Trophoblast cell (in vitro differentiated cells and primary cell): ENCODE measurements at regions not wholly inside any gene's neighbourhood (a gene's known extent, or its start where the extent isn't known, plus 50 kb on each side); places are given as distances from the start of the nearest gene placed in this dataset.
A peak's percentile ranks its signal among the peaks of the same experiment; 100 is the strongest.

Source experiments
- DNase-seq, 2 donors: peaks; one replicate each; pipeline ENCODE4 v3.0.0-alpha.2; 2016
- H2AFZ ChIP-seq: 2 replicates; pipeline ENCODE4 v1.6.1; 2013; ENCODE audit warnings: low read length, moderate library complexity, mild to moderate bottlenecking; ENCODE audit not compliant: insufficient read depth, poor library complexity
- H2AK5ac ChIP-seq: 2 replicates; pipeline ENCODE4 v1.6.1; 2013; ENCODE audit warnings: mild to moderate bottlenecking, low read length
- H2BK120ac ChIP-seq: 2 replicates; pipeline ENCODE4 v1.6.1; 2013; ENCODE audit warnings: low read length, mild to moderate bottlenecking, moderate library complexity; ENCODE audit not compliant: insufficient read depth, poor library complexity
- H2BK12ac ChIP-seq: 2 replicates; pipeline ENCODE4 v1.6.1; 2013; ENCODE audit warnings: mild to moderate bottlenecking, low read length, moderate library complexity
- H2BK5ac ChIP-seq: 2 replicates; pipeline ENCODE4 v1.6.1; 2013; ENCODE audit warnings: low read length, low read depth, moderate library complexity, mild to moderate bottlenecking; ENCODE audit not compliant: poor library complexity
- H3K14ac ChIP-seq: 2 replicates; pipeline ENCODE4 v1.6.1; 2013; ENCODE audit warnings: mild to moderate bottlenecking, low read length
- H3K18ac ChIP-seq: 2 replicates; pipeline ENCODE4 v1.6.1; 2013; ENCODE audit warnings: mild to moderate bottlenecking, low read length
- H3K23ac ChIP-seq: 2 replicates; pipeline ENCODE4 v1.6.1; 2013; ENCODE audit warnings: low read length
- H3K27ac ChIP-seq: 2 replicates; pipeline ENCODE4 v1.5.1; 2013; ENCODE audit warnings: low read depth, mild to moderate bottlenecking, inconsistent platforms, low read length, moderate library complexity
- H3K27me3 ChIP-seq: 2 replicates; pipeline ENCODE4 v1.6.1; 2013; ENCODE audit warnings: inconsistent platforms, mild to moderate bottlenecking, low read length, moderate library complexity; ENCODE audit not compliant: insufficient read depth
- H3K36me3 ChIP-seq, 2 experiments: 1 replicate in 1 of 2; 2 replicates in 1 of 2; pipeline ENCODE4 v1.6.1; 2013; ENCODE audit warnings: low read length in 2 of 2, mild to moderate bottlenecking in 2 of 2, moderate library complexity in 1 of 2; ENCODE audit not compliant: insufficient read depth in 2 of 2, control insufficient read depth in 1 of 2
- H3K4ac ChIP-seq: 2 replicates; pipeline ENCODE4 v1.6.1; 2013; ENCODE audit warnings: low read depth, mild to moderate bottlenecking, low read length, moderate library complexity
- H3K4me1 ChIP-seq, 2 experiments: 1 replicate in 1 of 2; 2 replicates in 1 of 2; pipeline ENCODE4 v1.6.1; 2013; ENCODE audit warnings: low read length in 2 of 2, mild to moderate bottlenecking in 2 of 2, moderate library complexity in 1 of 2; ENCODE audit not compliant: insufficient read depth in 2 of 2, control insufficient read depth in 1 of 2
- H3K4me2 ChIP-seq: 2 replicates; pipeline ENCODE4 v1.6.1; 2013; ENCODE audit warnings: inconsistent platforms, mild to moderate bottlenecking, low read length, moderate library complexity
- H3K4me3 ChIP-seq: 2 replicates; pipeline ENCODE4 v1.5.1; 2013; ENCODE audit warnings: mild to moderate bottlenecking, low read depth, low read length, inconsistent platforms
- H3K79me1 ChIP-seq: one replicate; pipeline ENCODE4 v1.6.1; 2013; ENCODE audit warnings: low read length
- H3K79me2 ChIP-seq: 2 replicates; pipeline ENCODE4 v1.6.1; 2013; ENCODE audit warnings: low read length, mild to moderate bottlenecking; ENCODE audit not compliant: control insufficient read depth, insufficient read depth, poor library complexity
- H3K9ac ChIP-seq: 2 replicates; pipeline ENCODE4 v1.6.1; 2013; ENCODE audit warnings: mild to moderate bottlenecking, low read length
- H3K9me3 ChIP-seq: 2 replicates; pipeline ENCODE4 v1.6.1; 2013; ENCODE audit warnings: low read depth, mild to moderate bottlenecking, control low read depth, inconsistent platforms, low read length; ENCODE audit not compliant: insufficient read depth
- H4K12ac ChIP-seq: 2 replicates; pipeline ENCODE4 v1.6.1; 2013; ENCODE audit warnings: low read depth, mild to moderate bottlenecking, low read length, moderate library complexity
- H4K8ac ChIP-seq: 2 replicates; pipeline ENCODE4 v1.6.1; 2013; ENCODE audit warnings: low read depth, mild to moderate bottlenecking, low read length, moderate library complexity
- H4K91ac ChIP-seq: one replicate; pipeline ENCODE4 v1.6.1; 2013; ENCODE audit warnings: low read depth, mild to moderate bottlenecking, low read length, moderate library complexity
- WGBS: extraction: QIAGEN DNeasy Blood & Tissue Kit; methylation state at CpG from one replicate; pipeline ENCODE4 v1.1.7; 2013; ENCODE audit warnings: missing lambda C conversion rate; ENCODE audit not compliant: insufficient read length, insufficient coverage; ENCODE audit errors: extremely low coverage; 5-methylcytosine and 5-hydroxymethylcytosine counted together

GRCh38 chr15:85277847-85278370 lies 102.5 kb upstream of the AKAP13 start:
- no peak overlapping the region for H3K4me2 ChIP-seq
- H3K27me3 ChIP-seq = no peaks in the 10 kb centered on the region
- no peaks in the 10 kb centered on the region for H3K4me1 ChIP-seq
- H3K18ac ChIP-seq = no peak overlapping the region
- no peak overlapping the region for H3K9ac ChIP-seq
- H3K23ac ChIP-seq = no peak overlapping the region
- H3K4me3 ChIP-seq = no peak overlapping the region
- H2BK12ac ChIP-seq = no peak overlapping the region
- no peak overlapping the region for H2BK5ac ChIP-seq
- no peak overlapping the region for H2AK5ac ChIP-seq
- WGBS = no CpG with 5 or more reads among the region's 3 CpGs
- no peak overlapping the region for H4K8ac ChIP-seq
- no peaks in the 10 kb centered on the region for H3K79me1 ChIP-seq
- H3K27ac ChIP-seq = no peak overlapping the region
- no peak overlapping the region for H2BK120ac ChIP-seq
- H2AFZ ChIP-seq = no peak overlapping the region
- H3K4ac ChIP-seq = no peak overlapping the region
- H4K91ac ChIP-seq = no peak overlapping the region
- H3K36me3 ChIP-seq = no peaks in the 10 kb centered on the region
- H4K12ac ChIP-seq = no peak overlapping the region
- H3K14ac ChIP-seq = no peak overlapping the region
- peaks cover 3% of the 10 kb centered on the region for H3K9me3 ChIP-seq
- no peak for DNase-seq
- H3K79me2 ChIP-seq = no peaks in the 10 kb centered on the region

GRCh38 chr15:85280203-85280602 lies 100.2 kb upstream of the AKAP13 start:
- no peak overlapping the region for H2AK5ac ChIP-seq
- H2BK12ac ChIP-seq = no peak overlapping the region
- H4K8ac ChIP-seq = no peak overlapping the region
- no peak overlapping the region for H3K9ac ChIP-seq
- WGBS = no CpG with 5 or more reads among the region's 6 CpGs
- H3K9me3 ChIP-seq = peaks cover 3% of the 10 kb centered on the region
- H3K79me2 ChIP-seq = no peaks in the 10 kb centered on the region
- no peak overlapping the region for H3K4me2 ChIP-seq
- no peak for DNase-seq
- H2BK120ac ChIP-seq = no peak overlapping the region
- no peak overlapping the region for H3K23ac ChIP-seq
- no peaks in the 10 kb centered on the region for H3K79me1 ChIP-seq
- no peak overlapping the region for H3K4me3 ChIP-seq
- no peaks in the 10 kb centered on the region for H3K36me3 ChIP-seq
- no peak overlapping the region for H3K18ac ChIP-seq
- H3K27me3 ChIP-seq = no peaks in the 10 kb centered on the region
- no peak overlapping the region for H3K4ac ChIP-seq
- no peak overlapping the region for H4K12ac ChIP-seq
- H4K91ac ChIP-seq = no peak overlapping the region
- no peak overlapping the region for H3K27ac ChIP-seq
- H3K14ac ChIP-seq = no peak overlapping the region
- H2BK5ac ChIP-seq = no peak overlapping the region
- no peak overlapping the region for H2AFZ ChIP-seq
- H3K4me1 ChIP-seq = no peaks in the 10 kb centered on the region

DNA sequence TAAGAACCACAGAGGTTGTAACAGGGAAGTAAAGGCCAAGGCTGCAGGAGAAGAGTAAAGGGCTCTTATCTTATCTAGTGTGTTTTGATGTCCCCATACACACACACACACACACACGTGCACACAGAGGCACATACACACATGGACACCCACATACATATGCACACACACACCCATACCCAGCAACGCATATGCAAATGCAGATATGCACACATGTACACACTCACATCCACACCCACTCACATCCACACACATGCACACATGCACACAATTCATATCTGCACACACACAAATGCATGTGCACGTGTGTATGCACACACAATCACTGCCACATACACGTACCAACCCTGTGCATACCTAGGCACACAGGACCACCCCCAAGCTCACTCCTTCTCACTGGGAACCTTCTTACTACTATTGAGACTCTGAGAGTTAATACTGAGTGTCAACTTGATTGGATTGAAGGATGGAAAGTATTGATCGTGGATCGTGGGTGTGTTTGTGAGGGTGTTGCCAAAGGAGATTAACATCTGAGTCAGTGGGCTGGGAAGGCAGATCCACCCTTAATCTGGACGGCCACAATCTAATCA lies 99.0 kb upstream of the AKAP13 start:
- H3K4me3 ChIP-seq = no peak overlapping the region
- H3K23ac ChIP-seq = peak overlapping the region; percentile 67
- H3K36me3 ChIP-seq = no peaks in the 10 kb centered on the region
- 100% methylated on average over 2 of the region's 7 CpGs for WGBS
- no peaks in the 10 kb centered on the region for H3K4me1 ChIP-seq
- no peak overlapping the region for H3K4ac ChIP-seq
- no peak overlapping the region for H2BK120ac ChIP-seq
- no peak overlapping the region for H4K12ac ChIP-seq
- H4K8ac ChIP-seq = no peak overlapping the region
- H3K18ac ChIP-seq = no peak overlapping the region
- no peak overlapping the region for H3K9ac ChIP-seq
- H2AK5ac ChIP-seq = no peak overlapping the region
- H3K4me2 ChIP-seq = no peak overlapping the region
- no peaks in the 10 kb centered on the region for H3K79me1 ChIP-seq
- H3K79me2 ChIP-seq = no peaks in the 10 kb centered on the region
- DNase-seq = no peak
- H3K9me3 ChIP-seq = peaks cover 3% of the 10 kb centered on the region
- no peak overlapping the region for H3K14ac ChIP-seq
- H3K27ac ChIP-seq = no peak overlapping the region
- H3K27me3 ChIP-seq = no peaks in the 10 kb centered on the region
- H4K91ac ChIP-seq = no peak overlapping the region
- no peak overlapping the region for H2BK5ac ChIP-seq
- H2BK12ac ChIP-seq = no peak overlapping the region
- H2AFZ ChIP-seq = no peak overlapping the region

- no peak for DNase-seq
- H2AFZ ChIP-seq = no peak overlapping the region
- H3K9me3 ChIP-seq = peaks cover 3% of the 10 kb centered on the region
- H3K4me2 ChIP-seq = no peak overlapping the region
- H4K12ac ChIP-seq = no peak overlapping the region
- no peaks in the 10 kb centered on the region for H3K79me2 ChIP-seq
- H2BK120ac ChIP-seq = no peak overlapping the region
- no CpG with 5 or more reads among the region's 11 CpGs for WGBS
- no peak overlapping the region for H3K9ac ChIP-seq
- no peak overlapping the region for H3K4me3 ChIP-seq
- H3K18ac ChIP-seq = no peak overlapping the region
- H2BK12ac ChIP-seq = no peak overlapping the region
- H4K91ac ChIP-seq = no peak overlapping the region
- no peak overlapping the region for H3K27ac ChIP-seq
- H3K4ac ChIP-seq = no peak overlapping the region
- H3K23ac ChIP-seq = no peak overlapping the region
- no peaks in the 10 kb centered on the region for H3K4me1 ChIP-seq
- no peaks in the 10 kb centered on the region for H3K36me3 ChIP-seq
- H3K14ac ChIP-seq = no peak overlapping the region
- no peak overlapping the region for H2AK5ac ChIP-seq
- no peak overlapping the region for H2BK5ac ChIP-seq
- H4K8ac ChIP-seq = no peak overlapping the region
- no peaks in the 10 kb centered on the region for H3K79me1 ChIP-seq
- H3K27me3 ChIP-seq = no peaks in the 10 kb centered on the region
Measured at GRCh38 chr15:85282504-85283115, 97.8 kb upstream of the AKAP13 start.
